ENCODE measurements at regions not wholly inside any gene's neighbourhood (a gene's known extent, or its start where the extent isn't known, plus 50 kb on each side); places are given as distances from the start of the nearest gene placed in this dataset.

DNA sequence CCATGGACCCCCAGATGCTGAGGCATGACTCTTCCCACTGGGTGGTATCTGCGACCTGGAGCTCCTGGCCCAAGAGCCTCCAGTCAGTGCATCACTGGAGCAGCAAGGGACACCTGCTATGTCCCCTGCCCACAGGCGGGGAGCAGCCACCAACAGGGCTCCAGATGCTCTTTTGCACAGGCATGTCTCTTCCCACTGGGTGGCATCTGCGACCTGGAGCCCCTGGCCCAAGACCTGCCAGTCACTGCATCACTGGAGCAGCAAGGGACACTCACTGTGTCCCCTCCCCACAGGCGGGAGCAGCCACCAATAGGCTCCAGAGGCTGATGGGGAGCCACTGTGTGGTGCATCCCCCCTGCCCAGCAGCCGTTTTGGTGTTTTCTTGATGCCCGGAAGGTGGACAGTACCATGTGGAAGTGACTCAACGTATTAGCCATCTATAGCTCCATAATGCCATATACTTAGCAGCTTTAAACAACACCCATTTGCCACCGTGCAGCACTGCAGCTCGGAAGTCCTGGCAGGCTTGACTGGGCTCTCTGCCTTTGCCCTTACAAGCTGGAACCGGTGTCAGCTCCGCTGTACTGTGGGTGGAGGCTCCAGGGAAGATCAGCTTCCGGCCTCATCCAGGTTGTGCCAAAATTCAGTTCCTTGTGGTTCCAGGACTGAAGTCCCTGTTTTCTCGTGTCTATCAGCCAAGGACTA is 124.9 kb upstream of the CST7 start:
- no peak for DNase-seq (ENCODE audit: low read depth)
- TF ChIP-seq, protein P1, sequence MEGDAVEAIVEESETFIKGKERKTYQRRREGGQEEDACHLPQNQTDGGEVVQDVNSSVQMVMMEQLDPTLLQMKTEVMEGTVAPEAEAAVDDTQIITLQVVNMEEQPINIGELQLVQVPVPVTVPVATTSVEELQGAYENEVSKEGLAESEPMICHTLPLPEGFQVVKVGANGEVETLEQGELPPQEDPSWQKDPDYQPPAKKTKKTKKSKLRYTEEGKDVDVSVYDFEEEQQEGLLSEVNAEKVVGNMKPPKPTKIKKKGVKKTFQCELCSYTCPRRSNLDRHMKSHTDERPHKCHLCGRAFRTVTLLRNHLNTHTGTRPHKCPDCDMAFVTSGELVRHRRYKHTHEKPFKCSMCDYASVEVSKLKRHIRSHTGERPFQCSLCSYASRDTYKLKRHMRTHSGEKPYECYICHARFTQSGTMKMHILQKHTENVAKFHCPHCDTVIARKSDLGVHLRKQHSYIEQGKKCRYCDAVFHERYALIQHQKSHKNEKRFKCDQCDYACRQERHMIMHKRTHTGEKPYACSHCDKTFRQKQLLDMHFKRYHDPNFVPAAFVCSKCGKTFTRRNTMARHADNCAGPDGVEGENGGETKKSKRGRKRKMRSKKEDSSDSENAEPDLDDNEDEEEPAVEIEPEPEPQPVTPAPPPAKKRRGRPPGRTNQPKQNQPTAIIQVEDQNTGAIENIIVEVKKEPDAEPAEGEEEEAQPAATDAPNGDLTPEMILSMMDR (IDR thresholded peaks at IDR 0.05; ENCODE audit: insufficient read depth, low read depth, low read length, missing control alignments): no peak
- no peak overlapping the region for H3K4me3 ChIP-seq (ENCODE audit: low read length)

DNA sequence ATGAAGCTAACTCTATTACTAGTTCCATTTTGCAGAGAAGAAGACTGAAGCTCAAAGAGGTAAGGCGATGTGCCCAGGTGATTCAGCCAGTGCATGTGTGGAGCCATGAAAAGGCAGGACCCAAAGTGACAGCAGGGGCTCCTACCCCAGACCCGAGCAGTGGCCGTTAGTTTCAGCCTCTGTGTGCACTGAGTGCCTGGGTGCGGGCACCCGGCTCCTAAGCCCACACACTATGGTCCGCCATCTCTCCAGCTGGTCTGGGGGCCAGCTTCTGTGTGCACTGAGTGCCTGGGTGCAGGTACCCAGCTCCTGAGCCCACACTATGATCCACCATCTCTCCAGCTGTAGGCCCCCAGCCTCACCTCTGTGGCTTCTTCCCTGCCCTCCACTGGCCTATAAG is 123.5 kb upstream of the CST7 start:
- H3K4me3 ChIP-seq (ENCODE audit: low read length): no peak overlapping the region
- TF ChIP-seq, protein P1 (IDR thresholded peaks at IDR 0.05; ENCODE audit: insufficient read depth, low read depth, low read length, missing control alignments): no peak
- DNase-seq (ENCODE audit: low read depth): no peak

DNA sequence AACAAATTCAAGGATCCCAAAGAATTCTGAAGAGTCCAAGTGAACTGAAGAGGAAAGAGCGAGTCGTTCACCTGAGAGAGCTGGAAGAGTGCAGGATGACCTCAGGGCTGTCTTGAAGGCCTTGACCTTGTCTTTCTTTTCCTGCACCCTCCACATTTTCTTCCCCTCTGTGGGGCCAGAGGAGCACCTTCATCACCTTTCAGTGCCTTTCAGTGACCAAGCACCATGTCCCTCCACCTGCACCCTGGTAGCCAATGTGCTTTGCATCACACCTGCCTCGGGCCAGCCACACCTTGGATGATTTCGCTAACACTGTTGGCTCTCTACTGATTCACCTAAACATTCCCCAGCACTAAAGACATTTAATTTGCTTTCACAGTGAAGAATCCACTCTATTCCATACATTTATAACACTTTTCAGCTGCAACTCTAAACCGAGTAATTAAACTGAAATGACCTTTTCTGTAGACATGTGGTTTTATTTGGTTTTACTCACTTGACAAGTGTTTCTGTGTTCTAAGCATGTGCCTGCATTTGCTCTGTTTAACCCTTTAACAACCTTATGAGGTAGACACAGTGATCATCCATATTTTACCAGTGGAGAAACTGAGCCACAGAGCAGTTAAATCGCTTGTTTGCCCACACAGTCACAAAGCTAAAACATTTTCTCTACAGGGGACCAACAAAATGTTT is 121.3 kb upstream of the CST7 start:
- DNase-seq (ENCODE audit: low read depth): peak; percentile 35
- TF ChIP-seq, protein P1 (IDR thresholded peaks at IDR 0.05; ENCODE audit: insufficient read depth, low read depth, low read length, missing control alignments): no peak
- H3K4me3 ChIP-seq (ENCODE audit: low read length): no peak overlapping the region

DNA sequence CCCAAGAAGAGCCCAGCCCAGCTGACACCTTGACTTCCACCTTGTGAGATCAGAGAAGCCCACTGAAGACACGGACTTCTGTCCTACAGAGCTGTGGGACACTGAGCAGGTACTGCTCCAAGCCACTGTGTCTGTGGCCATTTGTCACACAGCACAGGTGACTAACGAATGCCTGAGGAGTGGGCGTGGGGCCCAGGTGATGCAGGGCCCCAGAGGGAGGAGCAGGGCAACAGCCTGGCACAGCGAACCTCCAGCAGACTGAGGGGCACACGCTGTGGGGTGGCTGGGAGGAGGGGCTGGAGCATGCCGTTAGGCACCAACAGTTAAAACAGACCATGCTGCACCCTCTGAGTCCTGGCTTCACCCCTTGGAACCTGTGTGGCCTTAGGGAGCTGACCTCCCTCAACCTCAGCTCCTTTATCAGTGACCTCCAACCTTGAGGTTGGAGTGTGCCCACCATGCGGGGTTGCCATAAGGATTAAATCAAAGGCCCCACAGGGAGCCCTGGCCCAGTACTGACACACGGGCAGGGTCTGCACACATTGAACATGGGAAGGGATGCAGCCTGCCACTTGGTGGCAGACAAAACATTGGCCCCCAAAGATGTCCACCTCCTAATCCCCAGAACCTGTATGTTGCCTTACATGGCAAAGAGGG is 119.9 kb upstream of the CST7 start:
- no peak overlapping the region for H3K4me3 ChIP-seq (ENCODE audit: low read length)
- DNase-seq (ENCODE audit: low read depth): no peak

DNA sequence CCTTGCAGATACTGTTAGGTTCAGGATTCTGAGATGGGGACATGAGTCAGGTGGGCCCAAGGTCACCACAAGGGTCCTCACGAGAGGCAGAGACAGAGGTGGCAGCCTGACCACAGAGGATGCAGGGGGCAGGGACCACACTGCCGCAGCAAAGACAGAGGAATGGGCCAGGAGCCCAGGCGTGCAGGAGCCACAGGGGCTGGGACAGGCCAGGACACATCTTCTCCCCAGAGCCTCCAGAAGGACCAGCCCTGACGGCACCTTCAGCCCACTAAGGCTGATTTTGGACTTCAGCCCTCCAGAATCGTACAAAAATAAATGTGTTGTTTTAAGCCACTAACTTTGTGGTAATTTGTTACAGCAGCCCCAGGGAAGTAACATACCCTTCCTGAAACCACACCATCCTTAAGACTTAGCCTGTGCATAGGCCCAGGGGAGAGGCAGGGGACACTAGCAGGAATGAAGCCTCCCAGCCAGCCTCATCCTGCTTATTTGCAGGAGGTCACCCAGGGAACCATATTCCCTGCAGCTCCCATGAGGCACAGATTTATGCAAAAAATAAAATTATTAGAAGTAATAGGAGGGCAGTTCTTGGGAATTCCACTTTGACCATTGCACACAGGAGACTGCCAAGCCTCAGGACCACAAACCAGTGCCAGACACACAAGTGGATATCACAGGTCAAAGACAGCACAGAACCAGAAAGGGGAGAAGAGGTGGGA is 119.3 kb upstream of the CST7 start:
- no peak overlapping the region for H3K4me3 ChIP-seq (ENCODE audit: low read length)
- DNase-seq (ENCODE audit: low read depth): no peak
- TF ChIP-seq, protein P1 (IDR thresholded peaks at IDR 0.05; ENCODE audit: insufficient read depth, low read depth, low read length, missing control alignments): no peak

More for the DNA sequence above, 119.9 kb upstream of the CST7 start:
- TF ChIP-seq, protein P1 (IDR thresholded peaks at IDR 0.05; ENCODE audit: insufficient read depth, low read depth, low read length, missing control alignments): no peak

DNA sequence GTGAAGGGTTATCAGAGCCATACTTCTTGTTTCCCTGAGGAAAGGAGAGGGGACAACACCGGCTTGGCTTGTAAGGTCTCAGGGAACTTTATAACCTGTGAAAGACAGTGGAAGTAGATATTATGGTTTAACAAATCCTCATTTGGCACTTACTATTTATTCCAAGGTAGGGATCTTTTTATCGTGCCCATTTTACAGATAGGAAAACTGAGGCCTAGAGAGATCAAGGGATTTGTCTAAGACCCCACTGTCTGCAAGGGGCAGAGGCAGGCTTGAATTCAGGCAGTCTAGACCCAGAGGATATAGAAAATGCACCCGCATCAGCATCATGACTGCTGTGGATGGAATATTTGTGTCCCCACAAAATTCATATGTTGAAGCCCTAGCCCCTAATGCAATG is 118.4 kb upstream of the CST7 start:
- no peak for DNase-seq (ENCODE audit: low read depth)
- H3K4me3 ChIP-seq (ENCODE audit: low read length): no peak overlapping the region

More for the DNA sequence above, 118.4 kb upstream of the CST7 start:
- TF ChIP-seq, protein P1 (IDR thresholded peaks at IDR 0.05; ENCODE audit: insufficient read depth, low read depth, low read length, missing control alignments): no peak

Measured in epithelial cell of esophagus (primary cell).